ENCODE measurements at regions not wholly inside any gene's neighbourhood (a gene's known extent, or its start where the extent isn't known, plus 50 kb on each side); places are given as distances from the start of the nearest gene placed in this dataset.

GRCh38 chr16:56013962-56014552 is 138.9 kb upstream of the CES5A start:
- TF ChIP-seq, protein P1, sequence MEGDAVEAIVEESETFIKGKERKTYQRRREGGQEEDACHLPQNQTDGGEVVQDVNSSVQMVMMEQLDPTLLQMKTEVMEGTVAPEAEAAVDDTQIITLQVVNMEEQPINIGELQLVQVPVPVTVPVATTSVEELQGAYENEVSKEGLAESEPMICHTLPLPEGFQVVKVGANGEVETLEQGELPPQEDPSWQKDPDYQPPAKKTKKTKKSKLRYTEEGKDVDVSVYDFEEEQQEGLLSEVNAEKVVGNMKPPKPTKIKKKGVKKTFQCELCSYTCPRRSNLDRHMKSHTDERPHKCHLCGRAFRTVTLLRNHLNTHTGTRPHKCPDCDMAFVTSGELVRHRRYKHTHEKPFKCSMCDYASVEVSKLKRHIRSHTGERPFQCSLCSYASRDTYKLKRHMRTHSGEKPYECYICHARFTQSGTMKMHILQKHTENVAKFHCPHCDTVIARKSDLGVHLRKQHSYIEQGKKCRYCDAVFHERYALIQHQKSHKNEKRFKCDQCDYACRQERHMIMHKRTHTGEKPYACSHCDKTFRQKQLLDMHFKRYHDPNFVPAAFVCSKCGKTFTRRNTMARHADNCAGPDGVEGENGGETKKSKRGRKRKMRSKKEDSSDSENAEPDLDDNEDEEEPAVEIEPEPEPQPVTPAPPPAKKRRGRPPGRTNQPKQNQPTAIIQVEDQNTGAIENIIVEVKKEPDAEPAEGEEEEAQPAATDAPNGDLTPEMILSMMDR (IDR thresholded peaks at IDR 0.05; ENCODE audit: low read depth, low read length) = no peak
- DNase-seq (ENCODE audit: low read depth, low spot score) = no peak
- no peak overlapping the region for H3K4me3 ChIP-seq (ENCODE audit: low read depth, low read length)
- in situ Hi-C loops (cut with HindIII; ENCODE audit: low sequenced_read_pairs) = no loop called here

GRCh38 chr16:56012482-56012811 is 137.3 kb upstream of the CES5A start:
- no peak overlapping the region for H3K4me3 ChIP-seq (ENCODE audit: low read depth, low read length)
- in situ Hi-C loops (cut with HindIII; ENCODE audit: low sequenced_read_pairs) = no loop called here
- no peak for DNase-seq (ENCODE audit: low read depth, low spot score)
- TF ChIP-seq, protein P1 (IDR thresholded peaks at IDR 0.05; ENCODE audit: low read depth, low read length) = no peak

- no peak overlapping the region for H3K4me3 ChIP-seq (ENCODE audit: low read depth, low read length)
- TF ChIP-seq, protein P1 (IDR thresholded peaks at IDR 0.05; ENCODE audit: low read depth, low read length) = no peak
- DNase-seq (ENCODE audit: low read depth, low spot score) = no peak
- in situ Hi-C loops (cut with HindIII; ENCODE audit: low sequenced_read_pairs) = no loop called here
Measured at GRCh38 chr16:56011808-56012481, 136.8 kb upstream of the CES5A start.

DNA sequence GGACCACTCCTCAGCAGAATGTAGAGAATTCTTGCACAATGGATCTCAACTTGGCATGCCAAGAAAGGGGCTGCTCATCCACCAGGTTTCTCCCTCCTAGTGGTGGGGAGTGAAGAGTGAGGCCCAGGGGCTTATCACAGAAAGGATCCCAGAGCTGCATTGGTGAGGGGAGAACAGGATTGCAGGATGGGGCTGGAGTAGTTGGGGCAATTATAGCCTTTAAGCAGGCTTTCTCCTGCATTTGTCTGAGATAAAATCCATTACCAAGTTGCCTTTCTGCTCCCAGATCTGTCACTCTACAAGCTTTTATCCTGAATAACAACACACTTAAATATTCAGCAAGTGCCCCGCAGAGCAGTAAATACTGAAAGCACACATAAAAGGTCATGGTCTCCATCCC is 130.8 kb upstream of the CES5A start:
- no peak overlapping the region for H3K4me3 ChIP-seq (ENCODE audit: low read depth, low read length)
- in situ Hi-C loops (cut with HindIII; ENCODE audit: low sequenced_read_pairs) = no loop called here
- TF ChIP-seq, protein P1 (IDR thresholded peaks at IDR 0.05; ENCODE audit: low read depth, low read length) = no peak
- DNase-seq (ENCODE audit: low read depth, low spot score) = no peak

DNA sequence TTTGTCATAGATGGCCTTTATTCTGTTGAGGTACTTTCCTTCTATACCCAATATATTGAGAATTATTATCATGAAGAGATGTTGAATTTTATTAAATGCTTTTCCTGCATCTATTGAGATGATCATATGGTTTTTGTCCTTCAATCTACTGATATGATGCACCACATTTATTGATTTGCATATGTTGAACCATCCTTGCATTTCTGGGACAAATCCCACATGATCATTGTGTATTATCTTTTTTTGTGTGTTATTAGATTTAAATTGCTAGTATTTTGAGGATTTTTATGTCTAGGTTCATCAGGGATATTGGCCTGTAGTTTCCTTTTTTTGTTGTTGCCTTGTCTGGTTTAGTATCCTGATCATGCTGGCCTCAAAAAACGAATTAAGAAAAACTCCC is 124.5 kb upstream of the CES5A start:
- no peak overlapping the region for H3K4me3 ChIP-seq (ENCODE audit: low read depth, low read length)
- TF ChIP-seq, protein P1 (IDR thresholded peaks at IDR 0.05; ENCODE audit: low read depth, low read length) = no peak
- in situ Hi-C loops (cut with HindIII; ENCODE audit: low sequenced_read_pairs) = no loop called here
- DNase-seq (ENCODE audit: low read depth, low spot score) = no peak

DNA sequence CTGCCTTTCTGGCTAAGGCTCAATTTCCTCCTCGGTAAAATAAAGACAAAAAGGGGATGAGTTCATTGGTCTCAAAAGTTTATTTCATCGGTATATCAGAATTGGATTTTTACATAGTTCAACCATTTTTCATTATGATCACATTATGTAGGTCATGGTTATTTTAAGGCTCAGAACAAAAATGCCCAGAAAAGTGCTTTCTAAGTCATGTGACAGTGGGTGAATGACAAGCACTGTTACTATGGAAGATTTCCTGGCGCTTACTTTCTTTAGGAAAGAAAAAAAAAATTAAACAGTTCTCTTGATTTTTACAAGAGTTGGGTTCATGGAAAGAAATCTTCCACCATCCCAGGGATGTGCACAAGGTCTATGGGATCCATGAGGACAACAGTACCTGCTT is 117.9 kb upstream of the CES5A start:
- no peak overlapping the region for H3K4me3 ChIP-seq (ENCODE audit: low read depth, low read length)
- in situ Hi-C loops (cut with HindIII; ENCODE audit: low sequenced_read_pairs) = no loop called here
- TF ChIP-seq, protein P1 (IDR thresholded peaks at IDR 0.05; ENCODE audit: low read depth, low read length) = no peak
- DNase-seq (ENCODE audit: low read depth, low spot score) = no peak

Measured in astrocyte of the spinal cord (primary cell).